HCT116 (cell line): ENCODE measurements at regions not wholly inside any gene's neighbourhood (a gene's known extent, or its start where the extent isn't known, plus 50 kb on each side); places are given as distances from the start of the nearest gene placed in this dataset.

Experiments used
- ATAC-seq: fragments of 200-7000 bp; cut with Tn5 transposase; 2 replicates; pipeline ENCODE4 v1.9.1; 2020; ENCODE audit warnings: mild to moderate bottlenecking, moderate library complexity
- BruUV-seq: library from RNA; stranded (reverse); fragments of 400-500 nt; replicated peaks from 2 replicates; lab custom pipeline; 2021; lab: Mats Ljungman, UMichigan
- CTCF ChIA-PET: fragments of 300-600 bp; sonication (Branson Sonifier 250); formaldehyde crosslinking; loops from one replicate; lab custom pipeline; 2021; ENCODE audit warnings: antibody characterized with exemption; lab: Charles Lee
- POLR2A ChIA-PET: fragments of 300-600, 350-600 bp; sonication (Branson Sonifier 250); formaldehyde crosslinking; loops from one replicate; lab custom pipeline; 2021; ENCODE audit warnings: antibody characterized with exemption; lab: Charles Lee
- RAD21 ChIA-PET, 2 experiments: fragments of 300-600 bp; sonication (Branson Sonifier 250); formaldehyde crosslinking; loops; one replicate each; lab custom pipeline; 2023; ENCODE audit warnings: low total read pairs in 2 of 2; ENCODE audit not compliant: uncharacterized antibody in 2 of 2, unreplicated experiment in 2 of 2, low non-redundant PET in 1 of 2; lab: Charles Lee
- DNase-seq: peaks from one replicate; pipeline ENCODE4 v3.0.0-alpha.2; 2010; ENCODE audit warnings: low read depth, low spot score
- H2AFZ ChIP-seq: fragments of 200-600 bp; shearing (Covaris generic), sonication (generic); 2 replicates; pipeline ENCODE4 v1.6.1; 2017; ENCODE audit warnings: low read depth, mixed run types, mixed read lengths, antibody characterized with exemption, low read length; ENCODE audit not compliant: poor library complexity, severe bottlenecking
- H3K27ac ChIP-seq: 2 replicates; pipeline ENCODE4 v1.5.1; 2012; ENCODE audit warnings: low read depth, low read length
- H3K27me3 ChIP-seq: fragments of 200-600 bp; sonication (generic); 2 replicates; pipeline ENCODE4 v1.6.1; 2016; ENCODE audit warnings: mixed run types, low read length, mixed read lengths; ENCODE audit not compliant: insufficient read depth
- H3K36me3 ChIP-seq, 2 experiments: fragments of 200-500 bp in 1 of 2; fragments of 200-600 bp in 1 of 2; sonication (Bioruptor generic) in 1 of 2; sonication (generic) in 1 of 2; 2 replicates each; pipeline versions ENCODE4 v1.5.1 to v1.6.1; 2014 to 2016; ENCODE audit warnings: low read length in 2 of 2, inconsistent platforms in 1 of 2, mixed read lengths in 1 of 2, mixed run types in 1 of 2; ENCODE audit not compliant: insufficient read depth in 2 of 2, control insufficient read depth in 1 of 2
- H3K4me1 ChIP-seq, 2 experiments: fragments of 200-600 bp in 1 of 2; sonication (generic) in 1 of 2; 2 replicates each; pipeline versions ENCODE4 v1.5.1 to v1.6.1; 2012 to 2017; ENCODE audit warnings: low read length in 2 of 2, inconsistent platforms in 1 of 2, mild to moderate bottlenecking in 1 of 2, mixed read lengths in 1 of 2, mixed run types in 1 of 2, moderate library complexity in 1 of 2; ENCODE audit not compliant: insufficient read depth in 2 of 2, control insufficient read depth in 1 of 2
- H3K4me2 ChIP-seq: fragments of 200-600 bp; sonication (generic); 2 replicates; pipeline ENCODE4 v1.6.1; 2017; ENCODE audit warnings: mixed run types, low read length, mixed read lengths
- H3K4me3 ChIP-seq, 2 experiments: fragments of 200-600 bp in 1 of 2; sonication (generic) in 1 of 2; replicated peaks in 1 of 2; 2 replicates each; pipeline ENCODE4 v1.5.1; 2011 to 2016; ENCODE audit warnings: low read length in 2 of 2, control low read depth in 1 of 2, low read depth in 1 of 2, mild to moderate bottlenecking in 1 of 2, mixed read lengths in 1 of 2, mixed run types in 1 of 2
- H3K79me2 ChIP-seq: fragments of 200-600 bp; sonication (generic); 2 replicates; pipeline ENCODE4 v1.6.1; 2017; ENCODE audit warnings: mild to moderate bottlenecking, mixed run types, low read length, moderate library complexity, mixed read lengths; ENCODE audit not compliant: insufficient read depth
- H3K9ac ChIP-seq: fragments of 200-600 bp; sonication (generic); 2 replicates; pipeline ENCODE4 v1.6.1; 2016; ENCODE audit warnings: low read length, mixed read lengths
- H3K9me2 ChIP-seq: fragments of 200-600 bp; sonication (generic), shearing (Covaris generic); 2 replicates; pipeline ENCODE4 v1.6.1; 2017; ENCODE audit warnings: mixed run types, mild to moderate bottlenecking, moderate library complexity; ENCODE audit not compliant: insufficient read depth
- H3K9me3 ChIP-seq, 2 experiments: fragments of 200-500 bp in 1 of 2; fragments of 200-600 bp in 1 of 2; sonication (Bioruptor generic) in 1 of 2; sonication (generic) in 1 of 2; 2 replicates each; pipeline ENCODE4 v1.6.1; 2014 to 2017; ENCODE audit warnings: low read length in 2 of 2, mixed read lengths in 2 of 2, inconsistent platforms in 1 of 2, low read depth in 1 of 2, mild to moderate bottlenecking in 1 of 2, mixed run types in 1 of 2, moderate library complexity in 1 of 2; ENCODE audit not compliant: control insufficient read depth in 1 of 2, insufficient read depth in 1 of 2
- H4K20me1 ChIP-seq: fragments of 200-600 bp; sonication (generic), shearing (Covaris generic); 2 replicates; pipeline ENCODE4 v1.6.1; 2017; ENCODE audit warnings: mixed run types, mild to moderate bottlenecking, moderate library complexity; ENCODE audit not compliant: insufficient read depth
- CEBPB ChIP-seq: IDR thresholded peaks from 2 replicates; pipeline ENCODE4 v1.6.1; 2012; ENCODE audit warnings: low read depth
- EGR1 ChIP-seq: IDR thresholded peaks from 2 replicates; pipeline ENCODE4 v1.6.1; 2012; ENCODE audit warnings: low read depth
- ELF1 ChIP-seq: IDR thresholded peaks from 2 replicates; pipeline ENCODE4 v1.6.1; 2012; ENCODE audit warnings: low read depth, borderline replicate concordance
- EZH2 ChIP-seq: fragments of 200-600 bp; sonication (generic); IDR thresholded peaks from 2 replicates; pipeline ENCODE4 v1.6.1; 2017; ENCODE audit warnings: antibody characterized with exemption, mixed run types
- EZH2phosphoT487 ChIP-seq: fragments of 200-600 bp; IDR thresholded peaks from 2 replicates; pipeline ENCODE4 v1.6.1; 2018; ENCODE audit warnings: antibody characterized with exemption, borderline replicate concordance
- FOSL1 ChIP-seq: IDR thresholded peaks from 2 replicates; pipeline ENCODE4 v1.6.1; 2012; ENCODE audit warnings: low read depth
- JUND ChIP-seq: IDR thresholded peaks from 2 replicates; pipeline ENCODE4 v1.6.1; 2012
- MAX ChIP-seq: IDR thresholded peaks from 2 replicates; pipeline ENCODE4 v1.6.1; 2012
- POLR2A ChIP-seq: IDR thresholded peaks from 2 replicates; pipeline ENCODE4 v1.7.0; 2011; ENCODE audit warnings: borderline replicate concordance; ENCODE audit not compliant: insufficient read depth, insufficient read length; ENCODE audit errors: extremely low read depth
- POLR2AphosphoS5 ChIP-seq: IDR thresholded peaks from 2 replicates; pipeline ENCODE4 v1.6.1; 2011; ENCODE audit warnings: mild to moderate bottlenecking, low read depth, low read length, moderate library complexity
- SIN3A ChIP-seq: IDR thresholded peaks from 2 replicates; pipeline ENCODE4 v1.6.1; 2012; ENCODE audit warnings: low read depth
- SP1 ChIP-seq: IDR thresholded peaks from 2 replicates; pipeline ENCODE4 v1.6.1; 2012; ENCODE audit warnings: low read depth
- SRF ChIP-seq: IDR thresholded peaks from 2 replicates; pipeline ENCODE4 v1.6.1; 2012; ENCODE audit warnings: low read depth
- YY1 ChIP-seq: IDR thresholded peaks from 2 replicates; pipeline ENCODE4 v1.6.1; 2011; ENCODE audit warnings: low read length, low read depth, moderate library complexity, mild to moderate bottlenecking; ENCODE audit not compliant: insufficient replicate concordance; ENCODE audit errors: extremely low read depth
- ZBTB33 ChIP-seq: IDR thresholded peaks from 2 replicates; pipeline ENCODE4 v1.6.1; 2011; ENCODE audit warnings: mild to moderate bottlenecking, low read length, moderate library complexity; ENCODE audit not compliant: insufficient replicate concordance; ENCODE audit errors: extremely low read depth
- ZFX ChIP-seq: fragments of 450-650 bp; IDR thresholded peaks from 2 replicates; pipeline ENCODE4 v1.6.1; 2017
- ZNF274 ChIP-seq: fragments of 200-500 bp; sonication (Bioruptor generic); IDR thresholded peaks from 2 replicates; pipeline ENCODE4 v1.6.1; 2014; ENCODE audit warnings: mild to moderate bottlenecking, low read depth, low read length, inconsistent platforms
- intact Hi-C: fragments of 100-400 bp; cut with micrococcal nuclease; formaldehyde crosslinking; loops from 2 replicates; pipeline ENCODE4 v1.10.0; 2022
- TF ChIP-seq, protein P1 (sequence below): IDR thresholded peaks from 2 replicates; pipeline ENCODE4 v1.6.1; 2012

DNA sequence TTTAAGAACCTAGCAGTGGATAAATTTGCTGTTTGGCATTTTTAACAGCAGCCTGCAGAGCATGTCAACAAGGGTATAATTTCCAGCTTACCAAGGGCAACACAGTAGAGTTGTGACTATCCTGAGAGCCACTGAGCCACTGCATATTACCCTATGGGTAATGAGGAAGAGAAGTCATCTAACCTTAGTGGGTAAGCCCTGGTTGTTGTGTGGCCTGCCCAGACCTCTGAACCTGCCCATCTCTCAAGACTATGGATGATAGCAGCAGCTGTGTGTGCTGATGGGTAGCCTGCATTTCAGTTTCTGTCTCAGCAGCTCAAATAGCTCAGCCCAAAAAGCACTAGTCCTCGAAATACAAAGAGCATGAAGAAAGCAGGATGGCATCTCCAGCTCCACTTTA, 56.1 kb upstream of the PIP5K1B start:
- ATAC-seq (no peak), DNase-seq (no peak)
- Histone ChIP-seq H3K4me2 (no peak overlapping the region), H3K9me3 (no peaks in the 10 kb centered on the region), H3K9ac (no peak overlapping the region), H4K20me1 (no peaks in the 10 kb centered on the region), H3K79me2 (no peaks in the 10 kb centered on the region), H3K4me3 (no peak overlapping the region), H2AFZ (no peak overlapping the region), H3K36me3 (no peaks in the 10 kb centered on the region), H3K9me2 (no peaks in the 10 kb centered on the region), H3K27ac (no peak overlapping the region), H3K4me1 (no peaks in the 10 kb centered on the region), H3K27me3 (peaks cover 3% of the 10 kb centered on the region; the same call in 1 of the 2 replicates)
- ChIA-PET RAD21 (no interaction called here), CTCF (no interaction called here), POLR2A (no interaction called here)
- intact Hi-C loops = no loop called here
- no peak for TF ChIP-seq ZNF274
- TF ChIP-seq FOSL1 = no peak
- no peak for TF ChIP-seq EZH2
- no peak for TF ChIP-seq EZH2phosphoT487
- TF ChIP-seq SRF = no peak
- TF ChIP-seq CEBPB = no peak
- no peak for TF ChIP-seq EGR1
- TF ChIP-seq POLR2AphosphoS5 = no peak
- TF ChIP-seq MAX = no peak
- TF ChIP-seq JUND = no peak
- no peak for TF ChIP-seq ZBTB33
- TF ChIP-seq ELF1 = no peak
- no peak for TF ChIP-seq SP1
- no peak for TF ChIP-seq SIN3A
- no peak for TF ChIP-seq ZFX
- TF ChIP-seq POLR2A = no peak
- TF ChIP-seq YY1 = no peak
- TF ChIP-seq, protein P1, sequence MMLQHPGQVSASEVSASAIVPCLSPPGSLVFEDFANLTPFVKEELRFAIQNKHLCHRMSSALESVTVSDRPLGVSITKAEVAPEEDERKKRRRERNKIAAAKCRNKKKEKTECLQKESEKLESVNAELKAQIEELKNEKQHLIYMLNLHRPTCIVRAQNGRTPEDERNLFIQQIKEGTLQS = no peak
- no TSS peak for BruUV-seq
